H1 (cell line): ENCODE measurements at regions not wholly inside any gene's neighbourhood (a gene's known extent, or its start where the extent isn't known, plus 50 kb on each side); places are given as distances from the start of the nearest gene placed in this dataset.

Source experiments
- CHD7 ChIP-seq: fragments of 300-600 bp; sonication (generic); IDR thresholded peaks from 2 replicates; pipeline ENCODE4 v1.7.1; 2012; ENCODE audit warnings: low read length, moderate library complexity, mild to moderate bottlenecking, inconsistent platforms; ENCODE audit not compliant: insufficient replicate concordance
- HDAC6 ChIP-seq: IDR thresholded peaks from one replicate; pipeline ENCODE4 v1.7.1; 2012; ENCODE audit warnings: low read depth, mild to moderate bottlenecking, inconsistent platforms, low read length, moderate library complexity
- PHF8 ChIP-seq: fragments of 200-600 bp; sonication (generic); conservative IDR thresholded peaks from 2 replicates; pipeline ENCODE4 v1.7.1; 2012; ENCODE audit warnings: low read depth, mild to moderate bottlenecking, inconsistent platforms, low read length, moderate library complexity

GRCh38 chr18:11464129-11464528 lies 145.3 kb upstream of the SLC35G4 start (continued):
- TF ChIP-seq CHD7 (no peak), PHF8 (no peak), HDAC6 (no peak)
